CD14-positive monocyte (primary cell): ENCODE measurements at regions not wholly inside any gene's neighbourhood (a gene's known extent, or its start where the extent isn't known, plus 50 kb on each side); places are given as distances from the start of the nearest gene placed in this dataset.

Source experiments
- DNase-seq, 3 donors: peaks; one replicate each; pipeline ENCODE4 v3.0.0-alpha.2; 2011 to 2022
- H2AFZ ChIP-seq: 2 replicates; pipeline ENCODE4 v1.6.0; 2012; ENCODE audit warnings: mild to moderate bottlenecking, low read depth, low read length, inconsistent platforms; ENCODE audit not compliant: insufficient read depth, poor library complexity, severe bottlenecking
- H3K27ac ChIP-seq, 2 donors: 1 replicate in 1 of 2; 2 replicates in 1 of 2; pipeline ENCODE4 v1.5.1; 2012 to 2013; ENCODE audit warnings: low read length in 2 of 2, control low read depth in 1 of 2, inconsistent platforms in 1 of 2, low read depth in 1 of 2, mild to moderate bottlenecking in 1 of 2
- H3K27me3 ChIP-seq, 2 donors: one replicate each; pipeline versions ENCODE4 v1.6.0 to v1.6.1; 2011 to 2013; ENCODE audit warnings: low read length in 2 of 2; ENCODE audit not compliant: control insufficient read depth in 2 of 2, insufficient read depth in 2 of 2
- H3K36me3 ChIP-seq, 2 donors: replicated peaks in 1 of 2; 1 replicate in 1 of 2; 2 replicates in 1 of 2; pipeline versions ENCODE4 v1.5.1 to v1.6.1; 2012 to 2013; ENCODE audit warnings: low read length in 2 of 2, control low read depth in 1 of 2, inconsistent platforms in 1 of 2, mild to moderate bottlenecking in 1 of 2; ENCODE audit not compliant: insufficient read depth in 2 of 2, control insufficient read depth in 1 of 2
- H3K4me1 ChIP-seq, 2 donors: 1 replicate in 1 of 2; 2 replicates in 1 of 2; pipeline versions ENCODE4 v1.5.1 to v1.6.1; 2012 to 2013; ENCODE audit warnings: low read length in 2 of 2, control low read depth in 1 of 2, inconsistent platforms in 1 of 2, mild to moderate bottlenecking in 1 of 2, moderate library complexity in 1 of 2; ENCODE audit not compliant: insufficient read depth in 2 of 2, control insufficient read depth in 1 of 2
- H3K4me2 ChIP-seq: replicated peaks from 2 replicates; pipeline ENCODE3; 2012; ENCODE audit warnings: low read length, moderate library complexity, mild to moderate bottlenecking; ENCODE audit not compliant: poor library complexity, severe bottlenecking; ENCODE audit errors: extremely low read depth
- H3K4me3 ChIP-seq, 3 experiments: fragments of 200-600 bp in 1 of 3; sonication (generic) in 1 of 3; replicated peaks in 1 of 3; 1 replicate in 2 of 3; 2 replicates in 1 of 3; pipeline ENCODE4 v1.5.1; 2011 to 2013; ENCODE audit warnings: low read length in 3 of 3, mild to moderate bottlenecking in 3 of 3, control low read depth in 2 of 3, low read depth in 2 of 3, inconsistent platforms in 1 of 3, moderate library complexity in 1 of 3
- H3K79me2 ChIP-seq: 2 replicates; pipeline ENCODE4 v1.6.0; 2012; ENCODE audit warnings: mild to moderate bottlenecking, control low read depth, inconsistent platforms, low read length, moderate library complexity; ENCODE audit not compliant: insufficient read depth
- H3K9ac ChIP-seq: 2 replicates; pipeline ENCODE4 v1.6.0; 2017; ENCODE audit warnings: low read length, mild to moderate bottlenecking; ENCODE audit not compliant: insufficient read depth, poor library complexity, severe bottlenecking
- H3K9me3 ChIP-seq, 2 donors: replicated peaks in 1 of 2; 1 replicate in 1 of 2; 2 replicates in 1 of 2; pipeline versions ENCODE4 v1.5.1 to v1.6.1; 2012 to 2013; ENCODE audit warnings: low read length in 2 of 2, control low read depth in 1 of 2; ENCODE audit not compliant: control insufficient read depth in 1 of 2, insufficient read depth in 1 of 2
- H4K20me1 ChIP-seq: 2 replicates; pipeline ENCODE4 v1.6.0; 2012; ENCODE audit warnings: mild to moderate bottlenecking, low read length, control low read depth, moderate library complexity; ENCODE audit not compliant: insufficient read depth
- H3K27ac Mint-ChIP-seq, 7 donors: one replicate each; pipeline ENCODE4 v1.8.0; 2020; ENCODE audit warnings: mild to moderate bottlenecking in 7 of 7, mixed read lengths in 7 of 7, moderate library complexity in 6 of 7, inconsistent platforms in 2 of 7
- H3K27me3 Mint-ChIP-seq, 3 donors: one replicate each; pipeline ENCODE4 v1.8.0; 2021 to 2022; ENCODE audit warnings: low read depth in 3 of 3, mild to moderate bottlenecking in 3 of 3, mixed read lengths in 3 of 3, moderate library complexity in 3 of 3, inconsistent platforms in 1 of 3
- H3K36me3 Mint-ChIP-seq, 2 donors: one replicate each; pipeline ENCODE4 v1.8.0; 2020; ENCODE audit warnings: mixed read lengths in 2 of 2, inconsistent platforms in 1 of 2, mild to moderate bottlenecking in 1 of 2
- H3K4me1 Mint-ChIP-seq: one replicate; pipeline ENCODE4 v1.8.0; 2020; ENCODE audit warnings: mild to moderate bottlenecking, mixed read lengths
- H3K4me3 Mint-ChIP-seq, 2 donors: one replicate each; pipeline ENCODE4 v1.8.0; 2020; ENCODE audit warnings: mild to moderate bottlenecking in 2 of 2, mixed read lengths in 2 of 2, moderate library complexity in 1 of 2
- H3K9me3 Mint-ChIP-seq, 7 donors: one replicate each; pipeline ENCODE4 v1.8.0; 2020 to 2022; ENCODE audit warnings: mixed read lengths in 7 of 7, mild to moderate bottlenecking in 6 of 7, moderate library complexity in 6 of 7, inconsistent platforms in 2 of 7
- WGBS: methylation state at CpG from one replicate; pipeline ENCODE4 v1.1.5; 2013; ENCODE audit warnings: missing lambda C conversion rate; ENCODE audit not compliant: insufficient coverage; 5-methylcytosine and 5-hydroxymethylcytosine counted together
- intact Hi-C, 2 donors: fragments of 100-400 bp; cut with micrococcal nuclease; formaldehyde crosslinking; loops; one replicate each; pipeline versions ENCODE4 v1.15.0 to v1.15.1; 2023
- TF ChIP-seq, protein P1 (sequence below): fragments of 200-600 bp; IDR thresholded peaks from one replicate; pipeline ENCODE4 v1.8.0; 2022; ENCODE audit warnings: antibody characterized with exemption, mild to moderate bottlenecking

DNA sequence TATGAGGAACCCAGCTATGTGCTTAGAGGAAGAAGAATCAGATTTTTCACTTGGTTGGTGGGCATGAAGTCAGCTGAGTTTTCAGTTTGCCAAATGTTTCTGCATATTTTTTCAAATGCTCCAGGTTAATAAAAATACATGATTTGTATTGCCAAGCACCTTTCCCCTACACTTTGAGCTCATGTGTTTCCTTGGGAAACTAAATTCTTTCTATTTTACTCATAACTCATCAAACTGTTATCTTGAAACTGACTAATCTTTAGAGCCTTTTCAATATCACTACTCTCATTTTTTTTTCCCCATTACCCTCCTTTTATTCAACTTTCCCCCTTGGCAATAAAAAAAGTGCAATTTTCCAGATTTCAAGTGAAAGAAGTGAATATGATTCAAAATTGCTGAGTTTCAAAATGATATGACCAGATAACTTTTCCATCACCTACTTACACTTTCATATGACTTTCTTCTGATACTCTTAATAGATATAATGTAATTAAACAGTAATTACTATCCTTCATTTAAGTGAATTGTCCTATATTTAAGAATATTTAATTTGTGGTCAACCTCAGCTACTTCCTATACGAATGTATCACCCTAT is 91.9 kb upstream of the SOX6 start:
- no peak overlapping the region for H3K4me3 ChIP-seq
- Mint-ChIP-seq H3K27me3 (no peaks in the 10 kb centered on the region), H3K4me3 (no peak overlapping the region), H3K4me1 (no peaks in the 10 kb centered on the region), H3K9me3 (peaks cover 0 to 2% (median 0%) of the 10 kb centered on the region in 7 donors), H3K27ac (no peak overlapping the region), H3K36me3 (no peaks in the 10 kb centered on the region)
- H4K20me1 ChIP-seq = no peaks in the 10 kb centered on the region
- H3K27ac ChIP-seq = no peak overlapping the region
- no peak overlapping the region for H2AFZ ChIP-seq
- DNase-seq = no peak
- no peaks in the 10 kb centered on the region for H3K9me3 ChIP-seq
- no peak overlapping the region for H3K4me2 ChIP-seq
- no peak overlapping the region for H3K9ac ChIP-seq
- H3K27me3 ChIP-seq = no peaks in the 10 kb centered on the region
- intact Hi-C loops = no loop called here
- no CpG with 5 or more reads among the region's 1 CpG for WGBS
- TF ChIP-seq, protein P1, sequence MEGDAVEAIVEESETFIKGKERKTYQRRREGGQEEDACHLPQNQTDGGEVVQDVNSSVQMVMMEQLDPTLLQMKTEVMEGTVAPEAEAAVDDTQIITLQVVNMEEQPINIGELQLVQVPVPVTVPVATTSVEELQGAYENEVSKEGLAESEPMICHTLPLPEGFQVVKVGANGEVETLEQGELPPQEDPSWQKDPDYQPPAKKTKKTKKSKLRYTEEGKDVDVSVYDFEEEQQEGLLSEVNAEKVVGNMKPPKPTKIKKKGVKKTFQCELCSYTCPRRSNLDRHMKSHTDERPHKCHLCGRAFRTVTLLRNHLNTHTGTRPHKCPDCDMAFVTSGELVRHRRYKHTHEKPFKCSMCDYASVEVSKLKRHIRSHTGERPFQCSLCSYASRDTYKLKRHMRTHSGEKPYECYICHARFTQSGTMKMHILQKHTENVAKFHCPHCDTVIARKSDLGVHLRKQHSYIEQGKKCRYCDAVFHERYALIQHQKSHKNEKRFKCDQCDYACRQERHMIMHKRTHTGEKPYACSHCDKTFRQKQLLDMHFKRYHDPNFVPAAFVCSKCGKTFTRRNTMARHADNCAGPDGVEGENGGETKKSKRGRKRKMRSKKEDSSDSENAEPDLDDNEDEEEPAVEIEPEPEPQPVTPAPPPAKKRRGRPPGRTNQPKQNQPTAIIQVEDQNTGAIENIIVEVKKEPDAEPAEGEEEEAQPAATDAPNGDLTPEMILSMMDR = no peak
- no peaks in the 10 kb centered on the region for H3K36me3 ChIP-seq
- H3K4me1 ChIP-seq = no peaks in the 10 kb centered on the region
- H3K79me2 ChIP-seq = no peaks in the 10 kb centered on the region

DNA sequence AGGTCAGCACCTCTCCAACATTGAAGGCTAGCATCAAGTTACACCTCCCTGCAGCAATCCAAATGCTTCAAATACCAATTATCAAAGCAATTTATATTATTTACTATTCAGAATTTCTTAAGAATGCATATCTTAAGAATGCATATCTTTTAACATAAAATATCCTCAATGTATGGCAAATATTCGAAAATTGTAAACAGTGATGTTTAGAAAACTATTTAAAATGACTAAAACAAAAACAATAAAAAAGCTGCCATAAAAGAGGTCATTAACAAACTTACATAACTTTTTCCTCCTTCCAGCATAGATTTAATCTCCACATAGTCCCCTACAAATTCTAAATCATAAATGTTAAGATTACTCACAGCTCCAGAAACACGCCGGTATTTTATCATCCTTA is 85.1 kb upstream of the SOX6 start:
- DNase-seq = no peak
- Mint-ChIP-seq H3K4me3 (no peak overlapping the region), H3K9me3 (peaks cover 0 to 3% (median 0%) of the 10 kb centered on the region in 7 donors), H3K27ac (no peak overlapping the region), H3K27me3 (no peaks in the 10 kb centered on the region), H3K36me3 (no peaks in the 10 kb centered on the region), H3K4me1 (no peaks in the 10 kb centered on the region)
- H3K79me2 ChIP-seq = no peaks in the 10 kb centered on the region
- no CpG with 5 or more reads among the region's 3 CpGs for WGBS
- no peak overlapping the region for H3K4me2 ChIP-seq
- no peak overlapping the region for H3K27ac ChIP-seq
- H3K4me1 ChIP-seq = no peaks in the 10 kb centered on the region
- H2AFZ ChIP-seq = no peak overlapping the region
- TF ChIP-seq, protein P1 = no peak
- no peaks in the 10 kb centered on the region for H3K36me3 ChIP-seq
- no peaks in the 10 kb centered on the region for H3K27me3 ChIP-seq
- H4K20me1 ChIP-seq = no peaks in the 10 kb centered on the region
- H3K9ac ChIP-seq = no peak overlapping the region
- intact Hi-C loops = no loop called here
- no peak overlapping the region for H3K4me3 ChIP-seq
- H3K9me3 ChIP-seq = no peaks in the 10 kb centered on the region
